ENCODE measurements at regions not wholly inside any gene's neighbourhood (a gene's known extent, or its start where the extent isn't known, plus 50 kb on each side); places are given as distances from the start of the nearest gene placed in this dataset.

DNA sequence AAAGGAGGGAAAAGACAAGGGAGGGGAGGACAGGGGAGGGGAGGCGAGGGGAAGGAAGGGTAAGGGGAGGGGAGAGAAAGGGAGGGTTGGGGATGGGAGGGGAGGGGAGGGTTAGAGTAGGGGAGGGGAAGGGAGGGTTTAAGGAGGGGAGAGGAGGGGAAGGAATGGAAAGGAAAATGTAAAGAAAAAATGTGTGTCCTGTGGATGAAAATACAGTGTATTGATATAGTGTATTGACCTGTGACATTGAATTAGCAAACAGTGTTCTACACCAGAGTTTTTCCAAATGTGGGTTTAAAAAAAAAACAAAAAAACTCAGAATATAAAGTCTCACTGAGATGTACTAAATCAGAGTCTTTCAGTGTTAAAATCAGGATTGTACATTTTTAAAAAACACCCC, 1279.8 kb upstream of the ADGRL2 start:
- Histone ChIP-seq H3K27ac (ENCODE audit: extremely low read length, insufficient read depth, low read length) (no peak overlapping the region), H3K36me3 (replicated peaks in 1 of 2; ENCODE audit: control insufficient read depth in 1 of 2, insufficient read depth in 2 of 2, low read length in 2 of 2) (no peaks in the 10 kb centered on the region), H3K9ac (ENCODE audit: insufficient read depth, low read depth, low read length) (no peak overlapping the region), H3K27me3 (ENCODE audit: control insufficient read depth in 1 of 2, insufficient read depth in 2 of 2, low read length in 2 of 2) (no peaks in the 10 kb centered on the region), H2AFZ (ENCODE audit: low read length) (no peak overlapping the region), H4K20me1 (ENCODE audit: insufficient read depth, low read length) (no peaks in the 10 kb centered on the region), H3K4me2 (ENCODE audit: low read depth, low read length) (no peak overlapping the region), H3K4me3 (replicated peaks in 1 of 3; ENCODE audit: insufficient read depth in 1 of 3, low read depth in 2 of 3, low read length in 3 of 3) (no peak overlapping the region), H3K4me1 (ENCODE audit: insufficient read depth, low read length) (no peaks in the 10 kb centered on the region), H3K9me3 (ENCODE audit: low read length) (peaks cover 61% of the 10 kb centered on the region), H3K79me2 (ENCODE audit: insufficient read depth, low read length) (no peaks in the 10 kb centered on the region)
- POLR2A ChIA-PET = no interaction called here
- FAIRE-seq = no peak
- in situ Hi-C loops (cut with HindIII; ENCODE audit: extremely low pct_ligation_motif_present, low pct_unique_long_range_greater_than_20kb) = no loop called here
- DNase-seq (ENCODE audit: low spot score) = no peak
- CTCF ChIA-PET (ENCODE audit: low intra/inter-chr PET ratio, low total read pairs) = no interaction called here
- intact Hi-C loops (cut with micrococcal nuclease; ENCODE audit: unreplicated experiment) = no loop called here
- WGBS (ENCODE audit: low lambda C conversion rate) = 0% methylated on average over 1 of the region's 1 CpG
- TF ChIP-seq ZNF34 (CRISPR knock-in tag; IDR thresholded peaks at IDR 0.05; ENCODE audit: borderline replicate concordance) (no peak), HNRNPK (IDR thresholded peaks at IDR 0.05; ENCODE audit: low read depth, low read length, poor library complexity, severe bottlenecking) (peak; percentile 97)
- BruUV-seq (replicated peaks) = no TSS peak
- ATAC-seq = no peak

DNA sequence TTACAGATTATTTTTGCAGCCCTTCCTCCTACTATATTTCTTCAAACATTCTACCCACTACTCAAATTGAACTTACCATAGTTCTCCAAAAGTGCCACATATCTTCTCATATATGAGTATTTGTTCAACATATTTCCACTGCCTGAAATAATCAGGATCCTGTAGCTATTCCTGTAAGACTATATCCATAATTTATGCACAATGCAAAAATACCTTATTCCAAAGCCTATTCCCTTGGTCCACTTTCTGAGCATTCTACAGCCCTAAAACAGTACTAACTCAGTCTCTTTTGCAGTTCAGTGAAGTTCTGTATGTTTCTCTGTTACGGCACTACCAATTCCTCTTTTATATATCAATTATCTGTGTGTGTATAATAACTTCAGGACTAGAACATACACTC, 1283.7 kb upstream of the ADGRL2 start:
- ATAC-seq (no peak), DNase-seq (ENCODE audit: low spot score) (no peak), FAIRE-seq (no peak)
- in situ Hi-C loops (cut with HindIII; ENCODE audit: extremely low pct_ligation_motif_present, low pct_unique_long_range_greater_than_20kb) (no loop called here), intact Hi-C loops (cut with micrococcal nuclease; ENCODE audit: unreplicated experiment) (no loop called here)
- Histone ChIP-seq H3K4me1 (ENCODE audit: insufficient read depth, low read length) (no peaks in the 10 kb centered on the region), H3K4me2 (ENCODE audit: low read depth, low read length) (no peak overlapping the region), H3K9me3 (ENCODE audit: low read length) (peaks cover 55% of the 10 kb centered on the region), H3K36me3 (replicated peaks in 1 of 2; ENCODE audit: control insufficient read depth in 1 of 2, insufficient read depth in 2 of 2, low read length in 2 of 2) (no peaks in the 10 kb centered on the region), H4K20me1 (ENCODE audit: insufficient read depth, low read length) (no peaks in the 10 kb centered on the region), H3K9ac (ENCODE audit: insufficient read depth, low read depth, low read length) (no peak overlapping the region), H3K79me2 (ENCODE audit: insufficient read depth, low read length) (no peaks in the 10 kb centered on the region), H3K27me3 (ENCODE audit: control insufficient read depth in 1 of 2, insufficient read depth in 2 of 2, low read length in 2 of 2) (no peaks in the 10 kb centered on the region), H3K27ac (ENCODE audit: extremely low read length, insufficient read depth, low read length) (no peak overlapping the region), H2AFZ (ENCODE audit: low read length) (no peak overlapping the region), H3K4me3 (replicated peaks in 1 of 3; ENCODE audit: insufficient read depth in 1 of 3, low read depth in 2 of 3, low read length in 3 of 3) (no peak overlapping the region)
- ChIA-PET CTCF (ENCODE audit: low intra/inter-chr PET ratio, low total read pairs) (no interaction called here), POLR2A (no interaction called here)
- TF ChIP-seq FLYWCH1 (CRISPR knock-in tag; IDR thresholded peaks at IDR 0.05) (no peak), SP1 (IDR thresholded peaks at IDR 0.05) (no peak), SP1 (CRISPR knock-in tag; IDR thresholded peaks at IDR 0.05) (no peak), RORA (CRISPR knock-in tag; IDR thresholded peaks at IDR 0.05) (no peak), SRSF1 (optimal IDR thresholded peaks at IDR 0.05; ENCODE audit: low read depth, low read length) (no peak)
- WGBS (ENCODE audit: low lambda C conversion rate) = 11% methylated on average over 1 of the region's 1 CpG
- BruUV-seq (replicated peaks) = no TSS peak

All from HepG2 (cell line).